ENCODE measurements at regions not wholly inside any gene's neighbourhood (a gene's known extent, or its start where the extent isn't known, plus 50 kb on each side); places are given as distances from the start of the nearest gene placed in this dataset.
"Not testable (repeated sequence)": the region's sequence is repeated elsewhere in the genome, so short reads cannot be mapped to it uniquely, and the experiment has no call there.

- H3K4me3 Mint-ChIP-seq; POLR2A ChIA-PET; H3K4me1 Mint-ChIP-seq; H3K27me3 Mint-ChIP-seq (ENCODE audit: low read depth); H3K27ac Mint-ChIP-seq; ATAC-seq; CTCF ChIA-PET; DNase-seq (ENCODE audit: low spot score): not testable (repeated sequence)
- Mint-ChIP-seq H3K36me3 (peaks cover 33% of the 10 kb centered on the region), H3K9me3 (peaks cover 51% of the 10 kb centered on the region)
Measured at GRCh38 chr18:14295081-14295480, 162.8 kb upstream of the ZNF519 start.

GRCh38 chr18:14285053-14285452, 152.8 kb upstream of the ZNF519 start:
- TF ChIP-seq ZNF219 (CRISPR knock-in tag; IDR thresholded peaks at IDR 0.05; ENCODE audit: borderline replicate concordance) (no peak), CREM (CRISPR knock-in tag; IDR thresholded peaks at IDR 0.05) (no peak), ESRRA (CRISPR knock-in tag; IDR thresholded peaks at IDR 0.05; ENCODE audit: borderline replicate concordance) (no peak), TP53 (CRISPR knock-in tag; IDR thresholded peaks at IDR 0.05) (no peak), ZNF423 (CRISPR knock-in tag; IDR thresholded peaks at IDR 0.05) (no peak), ERG (CRISPR knock-in tag; IDR thresholded peaks at IDR 0.05) (no peak), JUN (CRISPR knock-in tag; IDR thresholded peaks at IDR 0.05) (no peak), NR2C2 (CRISPR knock-in tag; IDR thresholded peaks at IDR 0.05) (no peak), FOXP4 (CRISPR knock-in tag; IDR thresholded peaks at IDR 0.05) (no peak), NFE2L1 (CRISPR knock-in tag; IDR thresholded peaks at IDR 0.05) (no peak), ZNF532 (CRISPR knock-in tag; IDR thresholded peaks at IDR 0.05; ENCODE audit: borderline replicate concordance) (no peak)
- H3K4me3 Mint-ChIP-seq, result no peak overlapping the region
- peaks cover 6% of the 10 kb centered on the region for H3K27me3 Mint-ChIP-seq (ENCODE audit: low read depth)
- ChIA-PET CTCF (no interaction called here), POLR2A (no interaction called here)
- ATAC-seq (no peak), DNase-seq (ENCODE audit: low spot score) (no peak)
- H3K36me3 Mint-ChIP-seq, result peaks cover 49% of the 10 kb centered on the region
- peaks cover 35% of the 10 kb centered on the region for H3K9me3 Mint-ChIP-seq
- no peak overlapping the region for H3K27ac Mint-ChIP-seq
- H3K4me1 Mint-ChIP-seq, result no peaks in the 10 kb centered on the region

GRCh38 chr18:14275391-14275790, 143.2 kb upstream of the ZNF519 start:
- H3K27me3 Mint-ChIP-seq (ENCODE audit: low read depth); DNase-seq (ENCODE audit: low spot score); H3K4me3 Mint-ChIP-seq; ATAC-seq; POLR2A ChIA-PET; CTCF ChIA-PET; H3K27ac Mint-ChIP-seq; H3K4me1 Mint-ChIP-seq: not testable (repeated sequence)
- H3K9me3 Mint-ChIP-seq, result peaks cover 52% of the 10 kb centered on the region
- peaks cover 42% of the 10 kb centered on the region for H3K36me3 Mint-ChIP-seq

- peaks cover 33% of the 10 kb centered on the region for H3K36me3 Mint-ChIP-seq
- H3K4me1 Mint-ChIP-seq; ATAC-seq; H3K4me3 Mint-ChIP-seq; H3K27me3 Mint-ChIP-seq (ENCODE audit: low read depth); POLR2A ChIA-PET; H3K27ac Mint-ChIP-seq; CTCF ChIA-PET; DNase-seq (ENCODE audit: low spot score): not testable (repeated sequence)
- peaks cover 53% of the 10 kb centered on the region for H3K9me3 Mint-ChIP-seq
Measured at GRCh38 chr18:14265637-14266410, 133.6 kb upstream of the ZNF519 start.

GRCh38 chr18:14262786-14263185, 130.6 kb upstream of the ZNF519 start:
- H3K36me3 Mint-ChIP-seq, result peaks cover 37% of the 10 kb centered on the region
- H3K27ac Mint-ChIP-seq; H3K27me3 Mint-ChIP-seq (ENCODE audit: low read depth); H3K4me1 Mint-ChIP-seq; CTCF ChIA-PET; H3K4me3 Mint-ChIP-seq; POLR2A ChIA-PET; ATAC-seq; DNase-seq (ENCODE audit: low spot score): not testable (repeated sequence)
- H3K9me3 Mint-ChIP-seq, result peaks cover 57% of the 10 kb centered on the region

GRCh38 chr18:14250084-14250677, 117.9 kb upstream of the ZNF519 start:
- Mint-ChIP-seq H3K9me3 (peaks cover 59% of the 10 kb centered on the region), H3K36me3 (peaks cover 59% of the 10 kb centered on the region)
- CTCF ChIA-PET; H3K4me1 Mint-ChIP-seq; DNase-seq (ENCODE audit: low spot score); POLR2A ChIA-PET; H3K27me3 Mint-ChIP-seq (ENCODE audit: low read depth); ATAC-seq; H3K27ac Mint-ChIP-seq; H3K4me3 Mint-ChIP-seq: not testable (repeated sequence)

GRCh38 chr18:14239224-14239623, 107.0 kb upstream of the ZNF519 start:
- H3K27me3 Mint-ChIP-seq (ENCODE audit: low read depth); POLR2A ChIA-PET; H3K4me3 Mint-ChIP-seq; H3K27ac Mint-ChIP-seq; ATAC-seq; CTCF ChIA-PET; H3K4me1 Mint-ChIP-seq; DNase-seq (ENCODE audit: low spot score): not testable (repeated sequence)
- Mint-ChIP-seq H3K9me3 (peaks cover 54% of the 10 kb centered on the region), H3K36me3 (peaks cover 30% of the 10 kb centered on the region)
